HUDEP-2 (cell line): ENCODE measurements at regions not wholly inside any gene's neighbourhood (a gene's known extent, or its start where the extent isn't known, plus 50 kb on each side); places are given as distances from the start of the nearest gene placed in this dataset.
"Not testable (repeated sequence)": the region's sequence is repeated elsewhere in the genome, so short reads cannot be mapped to it uniquely, and the experiment has no call there.

Source experiments
- DNase-seq, 76 experiments: peaks; one replicate each; lab custom pipeline; 2025; ENCODE audit not compliant: unreplicated experiment in 76 of 76; lab: John Stamatoyannopoulos, UW

- DNase-seq: no peak
Measured at GRCh38 chr1:190665045-190665444, 187.4 kb upstream of the BRINP3 start.

- DNase-seq: no peak
Measured at GRCh38 chr1:190667914-190668313, 190.2 kb upstream of the BRINP3 start.

DNA sequence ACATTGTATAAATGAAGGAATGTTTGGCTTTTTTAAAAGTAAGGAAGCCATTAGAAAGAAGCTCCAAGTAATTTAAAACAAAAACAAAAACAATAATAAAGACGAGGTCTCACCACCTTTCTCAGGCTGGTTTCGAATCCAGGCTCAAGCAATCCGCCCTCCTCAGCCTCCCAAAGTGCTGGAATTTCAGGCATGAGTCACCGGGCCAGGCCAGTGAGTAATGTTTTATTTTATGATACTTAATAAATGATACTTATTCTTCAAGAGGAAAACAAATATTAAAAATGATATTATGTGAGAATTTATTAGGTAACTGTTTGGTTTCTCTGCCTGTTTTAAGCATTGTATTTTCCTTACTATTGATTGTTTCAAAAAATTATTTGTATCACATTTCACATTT is 201.4 kb upstream of the BRINP3 start:
- DNase-seq: no peak

DNA sequence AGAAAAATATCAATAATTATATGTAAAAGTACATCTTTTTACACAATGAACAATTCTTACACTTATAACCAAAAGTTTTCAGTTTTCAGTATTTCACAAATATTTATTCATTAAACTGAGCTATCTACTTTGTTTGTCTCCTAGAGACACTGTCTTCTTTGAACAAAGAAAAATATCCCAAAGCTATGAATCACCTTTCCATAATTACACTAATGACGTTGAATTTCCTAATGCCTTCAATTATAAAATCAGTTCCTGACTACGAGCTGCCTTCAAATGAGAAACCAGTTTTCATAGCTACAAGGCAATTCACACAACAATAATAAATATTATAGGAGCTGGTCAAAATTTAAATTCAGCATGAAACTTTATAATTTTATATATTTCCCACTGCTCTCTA is 201.8 kb upstream of the BRINP3 start:
- no peak for DNase-seq

DNA sequence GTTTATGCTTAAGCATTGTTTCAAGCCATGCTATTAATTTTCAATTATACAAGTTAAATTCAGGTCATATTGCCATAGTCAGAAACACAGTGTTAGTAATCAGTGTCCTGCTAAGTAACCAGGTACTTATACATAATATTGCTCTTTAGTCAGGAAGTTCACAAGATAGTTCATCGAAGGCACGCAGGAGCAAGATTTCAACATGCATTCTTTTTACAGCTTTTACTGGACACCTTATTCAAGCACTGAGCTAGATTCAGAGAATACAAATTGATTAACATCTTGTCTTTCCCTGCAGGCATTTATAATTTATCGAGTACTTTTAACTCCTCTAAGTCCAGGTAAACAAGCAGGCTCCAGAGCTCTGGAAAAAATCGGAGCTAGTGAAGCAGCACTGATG is 202.3 kb upstream of the BRINP3 start:
- DNase-seq: no peak

GRCh38 chr1:190685676-190686075 is 208.0 kb upstream of the BRINP3 start:
- DNase-seq: no peak

GRCh38 chr1:190688096-190688495 is 210.4 kb upstream of the BRINP3 start:
- no peak for DNase-seq

DNA sequence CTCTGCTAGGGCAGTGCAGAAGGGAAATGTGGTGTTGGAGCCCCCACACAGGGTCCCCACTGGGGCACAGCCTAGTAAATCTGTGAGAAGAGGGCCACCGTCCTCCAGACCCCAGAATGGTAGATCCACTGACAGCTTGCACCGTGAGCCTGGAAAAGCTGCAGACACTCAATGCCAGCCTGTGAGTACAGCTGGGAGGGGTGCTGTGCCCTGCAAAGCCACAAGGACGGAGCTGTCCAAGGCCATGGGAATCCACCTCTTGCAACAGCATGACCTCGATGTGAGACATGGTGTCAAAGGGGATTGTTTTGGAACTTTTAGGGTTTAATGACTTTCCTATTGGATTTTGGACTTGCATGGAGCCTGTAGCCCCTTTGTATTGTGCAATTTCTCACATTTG is 220.8 kb upstream of the BRINP3 start:
- DNase-seq: not testable (repeated sequence)

GRCh38 chr1:190699165-190699564 is 221.5 kb upstream of the BRINP3 start:
- DNase-seq: peak in 6 of 76 experiments; percentile 7 to 40 (median 20)

- no peak for DNase-seq
Measured at GRCh38 chr1:190708418-190709057, 230.9 kb upstream of the BRINP3 start.

- no peak for DNase-seq
Measured at GRCh38 chr1:190711069-190711468, 233.4 kb upstream of the BRINP3 start.

- no peak for DNase-seq
Measured at GRCh38 chr1:190717055-190717454, 239.4 kb upstream of the BRINP3 start.

GRCh38 chr1:190736971-190737590 is 259.4 kb upstream of the BRINP3 start:
- DNase-seq: no peak

GRCh38 chr1:190738317-190738716 is 260.7 kb upstream of the BRINP3 start:
- DNase-seq: no peak

DNA sequence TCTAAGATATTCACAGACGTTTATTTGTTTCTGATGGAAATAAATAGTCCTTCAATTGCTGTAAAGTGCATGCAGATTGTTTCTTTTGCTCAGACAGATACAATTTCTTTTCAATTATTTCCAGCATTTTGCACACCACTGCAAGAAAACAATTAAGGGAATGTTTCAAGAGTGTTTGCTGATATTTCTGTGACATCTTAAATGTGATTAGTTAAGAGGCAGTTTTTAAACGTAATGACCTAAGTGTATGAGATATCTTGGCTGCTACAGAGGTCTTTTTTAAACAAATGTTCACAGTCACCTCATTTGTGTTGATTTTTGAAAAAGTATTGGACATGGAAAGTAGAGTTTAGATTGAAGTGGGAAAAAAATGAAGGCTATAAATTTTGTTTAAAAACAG is 262.3 kb upstream of the BRINP3 start:
- no peak for DNase-seq

- no peak for DNase-seq
Measured at GRCh38 chr1:190747704-190748103, 270.0 kb upstream of the BRINP3 start.

DNA sequence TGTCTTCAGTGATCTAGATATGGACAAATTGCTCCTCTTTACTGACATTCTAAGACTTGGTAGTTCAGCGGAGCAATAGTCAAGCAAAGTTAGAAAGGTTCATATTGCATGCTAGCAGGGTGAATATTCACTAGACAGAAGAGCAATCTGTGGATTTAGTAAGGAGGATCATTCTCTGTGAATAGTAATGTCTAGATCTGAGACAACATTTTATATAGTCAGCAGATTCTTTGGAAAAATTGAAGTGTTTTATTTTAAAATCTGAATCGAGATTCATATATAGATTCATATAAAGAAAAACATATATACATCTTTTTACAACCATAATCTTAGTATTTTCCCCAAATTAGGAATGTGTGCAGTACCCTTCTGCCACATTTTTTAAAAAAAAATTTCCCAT is 274.5 kb upstream of the BRINP3 start:
- no peak for DNase-seq

- peak in 31 of 76 experiments; percentile 2 to 76 (median 39) for DNase-seq
Measured at GRCh38 chr1:190754666-190755065, 277.0 kb upstream of the BRINP3 start.

GRCh38 chr1:190759807-190760206 is 282.1 kb upstream of the BRINP3 start:
- peak in 45 of 76 experiments; percentile 1 to 82 (median 48) for DNase-seq

DNA sequence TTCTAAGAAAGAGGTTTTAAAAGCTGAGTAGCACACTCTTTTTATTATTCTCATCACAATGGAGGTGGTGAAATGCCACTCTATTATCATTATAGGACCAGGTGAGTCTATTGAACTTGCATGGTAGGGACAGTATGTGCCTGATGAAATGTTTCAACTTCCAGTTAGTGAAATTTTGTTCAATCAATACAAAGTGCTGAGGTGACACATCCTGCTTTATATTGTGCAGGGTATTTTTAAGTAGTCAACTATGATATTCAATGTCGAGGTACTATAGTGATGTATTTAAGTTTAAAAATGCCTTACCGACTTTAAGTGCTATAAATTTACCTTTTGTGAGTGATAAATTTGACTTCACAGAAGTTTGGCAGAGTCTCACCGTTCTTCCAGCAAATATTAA is 284.7 kb upstream of the BRINP3 start:
- DNase-seq: no peak

DNA sequence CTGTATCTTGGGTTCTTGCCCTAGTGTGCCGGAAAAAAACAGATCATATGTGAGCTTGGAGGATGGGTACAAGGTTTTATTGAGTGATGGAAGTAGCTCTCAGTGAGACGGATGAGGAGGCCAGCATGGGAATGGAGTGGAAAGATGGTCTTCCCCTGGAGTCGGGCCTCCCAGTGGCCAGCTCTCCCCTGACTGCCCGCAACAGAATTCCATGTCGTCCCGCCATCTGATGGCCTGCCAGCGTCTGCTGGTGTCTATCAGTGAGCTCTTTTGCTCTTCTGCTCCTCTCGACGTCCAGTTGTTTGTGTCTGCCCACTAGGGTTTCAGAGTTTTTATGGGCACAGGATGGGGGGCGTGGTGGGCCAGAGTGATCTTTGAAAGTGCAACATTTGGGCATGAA is 315.2 kb upstream of the BRINP3 start:
- DNase-seq: no peak

- DNase-seq: no peak
Measured at GRCh38 chr1:190807629-190808028, 330.0 kb upstream of the BRINP3 start.

- DNase-seq: no peak
Measured at GRCh38 chr1:190808035-190808434, 330.4 kb upstream of the BRINP3 start.
